ENCODE measurements at regions not wholly inside any gene's neighbourhood (a gene's known extent, or its start where the extent isn't known, plus 50 kb on each side); places are given as distances from the start of the nearest gene placed in this dataset.

DNA sequence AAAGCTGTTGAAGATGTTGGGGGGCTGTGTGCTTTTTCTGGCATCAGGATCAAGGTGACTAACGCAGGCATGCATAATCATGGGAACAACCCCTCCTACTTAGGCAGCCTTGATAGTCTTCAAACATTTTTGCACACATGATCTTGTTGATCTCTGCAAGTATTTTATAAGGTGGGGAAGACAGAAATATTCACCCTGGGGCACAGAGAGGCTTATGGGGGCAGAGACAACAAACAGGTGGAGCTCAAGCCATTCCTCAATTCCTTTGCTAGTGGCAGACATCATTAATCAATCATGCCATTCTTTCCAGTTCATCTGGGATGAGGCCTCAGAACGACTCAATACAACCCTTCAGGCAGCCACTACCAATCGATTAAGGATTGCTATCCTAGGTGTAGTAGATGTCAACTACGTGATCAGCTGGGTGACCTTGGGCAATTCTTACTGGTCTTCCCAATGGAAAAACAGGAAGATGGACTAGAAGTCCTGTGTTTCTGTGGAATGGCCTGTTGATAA, 110.3 kb upstream of the SMAD3 start (continued):
- no peak for TF ChIP-seq SUZ12 (IDR thresholded peaks at IDR 0.05; ENCODE audit: unreplicated experiment)
- TF ChIP-seq POU2F2 (IDR thresholded peaks at IDR 0.05; ENCODE audit: borderline replicate concordance, low read depth, low read length), result no peak
- no peak for TF ChIP-seq TCF3 (IDR thresholded peaks at IDR 0.05; ENCODE audit: borderline replicate concordance, insufficient read depth, low read depth, low read length)
- TF ChIP-seq STAT1 (conservative IDR thresholded peaks at IDR 0.05), result no peak

DNA sequence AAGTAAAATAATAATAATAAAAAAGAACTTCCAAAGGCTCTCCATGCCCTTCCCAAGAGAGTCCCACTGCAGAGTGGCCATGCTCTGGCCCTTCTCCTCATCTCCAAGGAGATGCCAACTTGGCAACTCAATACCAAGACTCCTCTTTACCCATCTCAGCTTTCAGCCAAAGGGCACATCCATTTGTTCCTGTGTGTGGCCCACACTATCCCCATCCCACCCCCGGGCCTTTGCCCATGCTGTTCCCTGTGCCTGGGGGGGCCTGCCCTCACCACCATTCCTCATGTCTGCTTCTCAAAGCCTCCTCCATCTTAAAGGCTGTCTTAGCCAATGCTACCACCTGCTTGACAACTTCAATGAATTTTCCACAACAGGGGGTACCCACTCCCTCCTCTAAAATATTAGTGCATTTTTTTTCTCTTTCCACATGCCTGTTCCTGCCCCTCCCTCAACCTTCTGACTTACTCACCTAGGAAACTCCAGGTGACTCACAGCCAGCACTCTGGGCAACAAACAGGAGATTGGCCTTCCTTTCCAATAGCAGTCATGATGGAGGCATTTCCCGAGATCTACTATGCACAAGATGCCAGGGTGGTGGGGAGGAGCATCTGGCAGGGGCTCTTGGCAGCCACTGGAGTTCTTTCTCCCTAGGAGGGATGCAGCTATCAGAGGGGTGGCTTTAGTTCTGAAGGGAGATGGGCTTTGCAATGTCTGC, 109.4 kb upstream of the SMAD3 start:
- intact Hi-C loops (cut with micrococcal nuclease; ENCODE audit: unreplicated experiment) (no loop called here), in situ Hi-C loops (cut with MboI) (no loop called here)
- WGBS (ENCODE audit: insufficient coverage, insufficient replicate concordance, low lambda C conversion rate, missing lambda C conversion rate), result 26% methylated on average over 2 of the region's 2 CpGs
- FAIRE-seq (no peak), ATAC-seq (no peak), DNase-seq (ENCODE audit: low read depth, low spot score) (no peak)
- H2AFZ ChIP-seq (ENCODE audit: control insufficient read depth, low read depth, low read length), result no peak overlapping the region
- H3K9ac ChIP-seq (ENCODE audit: control insufficient read depth, insufficient read depth, low read length), result no peak overlapping the region
- H3K79me2 ChIP-seq (ENCODE audit: control insufficient read depth, insufficient read depth, low read length), result no peaks in the 10 kb centered on the region
- POLR2A ChIA-PET, result no interaction called here
- CTCF ChIA-PET, result interaction anchor here (1.0 to 1.4 kb wide), 3 partner anchors 10 to 11 kb away, joined by 4 read pairs; no protein-coding TSS in a partner anchor
- H4K20me1 ChIP-seq (ENCODE audit: control insufficient read depth, insufficient read depth), result no peaks in the 10 kb centered on the region
- H3K27me3 ChIP-seq (replicated peaks in 1 of 2; ENCODE audit: control insufficient read depth in 2 of 2, insufficient read depth in 2 of 2, low read length in 1 of 2), result no peaks in the 10 kb centered on the region
- SMC1A ChIA-PET (ENCODE audit: uncharacterized antibody, unreplicated experiment), result interaction anchor here (0.9 kb wide), 1 partner anchor 63 kb away, joined by 3 read pairs; no protein-coding TSS in a partner anchor
- H3K4me3 ChIP-seq, result no peak overlapping the region
- H3K27ac ChIP-seq (ENCODE audit: control insufficient read depth, insufficient read depth), result no peak overlapping the region
- H3K4me1 ChIP-seq (ENCODE audit: control insufficient read depth, insufficient read depth, low read length), result no peaks in the 10 kb centered on the region
- TF ChIP-seq KDM1A (IDR thresholded peaks at IDR 0.05; ENCODE audit: borderline replicate concordance) (no peak), TAF1 (IDR thresholded peaks at IDR 0.05; ENCODE audit: borderline replicate concordance, low read depth, low read length) (no peak), SIN3A (IDR thresholded peaks at IDR 0.05; ENCODE audit: low read depth, low read length) (no peak), RCOR1 (conservative IDR thresholded peaks at IDR 0.05; ENCODE audit: low read depth, low read length) (no peak)
- H3K4me2 ChIP-seq (ENCODE audit: control insufficient read depth, insufficient read depth), result no peak overlapping the region
- no TSS peak for BruUV-seq (replicated peaks)
- RAD21 ChIA-PET (ENCODE audit: unreplicated experiment), result no interaction called here
- no peaks in the 10 kb centered on the region for H3K36me3 ChIP-seq (ENCODE audit: control insufficient read depth in 2 of 2, insufficient read depth in 2 of 2, low read length in 1 of 2)
- H3K9me3 ChIP-seq (replicated peaks; ENCODE audit: control insufficient read depth, insufficient read depth, low read length), result no peaks in the 10 kb centered on the region
